Smooth muscle cell of the brain vasculature (primary cell): ENCODE measurements at regions not wholly inside any gene's neighbourhood (a gene's known extent, or its start where the extent isn't known, plus 50 kb on each side); places are given as distances from the start of the nearest gene placed in this dataset.

ENCODE experiments used
- DNase-seq: peaks from one replicate; pipeline ENCODE4 v3.0.0-alpha.2; 2012; ENCODE audit warnings: low read depth, low spot score

DNA sequence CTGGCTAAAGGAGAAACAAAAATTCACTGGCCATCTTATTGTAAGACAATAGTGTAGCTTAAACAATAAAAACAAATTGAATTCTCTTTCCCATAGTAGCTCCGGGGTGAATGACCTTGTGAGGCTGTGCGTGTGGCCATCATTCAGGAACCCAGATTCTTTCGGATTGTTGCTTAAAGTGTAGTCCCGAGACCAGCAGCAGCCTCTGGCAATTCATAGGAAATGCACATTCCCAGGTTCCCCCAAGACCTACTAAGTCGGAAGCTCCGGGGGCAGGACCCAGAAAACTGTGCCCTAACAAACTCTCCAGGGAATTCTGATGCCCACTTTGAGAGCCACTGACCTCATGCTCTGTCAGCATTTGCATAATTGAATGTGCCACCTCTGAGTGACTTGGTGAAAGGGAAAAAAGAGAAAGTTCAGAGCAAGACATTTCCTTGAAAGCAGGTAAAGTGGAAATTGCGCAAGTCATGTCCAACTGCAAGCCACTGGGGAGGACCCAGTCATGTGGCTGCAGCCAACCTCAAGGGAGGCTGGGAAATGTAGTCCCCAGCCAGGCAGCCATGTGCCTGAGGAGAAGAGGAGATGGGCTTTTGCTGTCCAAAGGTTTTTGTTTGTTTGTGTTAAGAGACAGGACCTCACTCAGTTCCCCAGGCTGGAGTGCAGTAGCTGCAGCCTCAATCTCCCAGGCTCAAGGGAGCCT, 50.7 kb upstream of the PNMA8B start:
- DNase-seq: peak; percentile 4

DNA sequence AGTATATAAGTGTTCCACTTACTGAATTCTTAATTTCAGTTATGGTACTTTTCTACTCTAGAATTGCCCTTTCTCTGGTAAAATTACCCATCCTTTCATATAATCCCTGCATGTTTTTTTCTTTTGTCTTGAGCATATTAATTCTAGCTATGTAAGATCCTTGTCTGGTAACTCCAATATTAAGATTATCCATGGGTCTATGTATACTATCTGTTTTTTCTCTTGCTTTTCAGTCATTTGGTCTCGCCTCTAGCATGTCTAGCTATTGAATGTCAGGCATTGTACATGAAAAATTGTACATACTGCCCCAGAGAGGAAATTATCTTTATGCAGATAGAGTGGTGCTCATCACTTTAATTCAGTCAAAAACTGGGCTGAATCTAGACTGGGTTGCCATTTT, 50.4 kb upstream of the CALM3 start:
- DNase-seq: no peak

DNA sequence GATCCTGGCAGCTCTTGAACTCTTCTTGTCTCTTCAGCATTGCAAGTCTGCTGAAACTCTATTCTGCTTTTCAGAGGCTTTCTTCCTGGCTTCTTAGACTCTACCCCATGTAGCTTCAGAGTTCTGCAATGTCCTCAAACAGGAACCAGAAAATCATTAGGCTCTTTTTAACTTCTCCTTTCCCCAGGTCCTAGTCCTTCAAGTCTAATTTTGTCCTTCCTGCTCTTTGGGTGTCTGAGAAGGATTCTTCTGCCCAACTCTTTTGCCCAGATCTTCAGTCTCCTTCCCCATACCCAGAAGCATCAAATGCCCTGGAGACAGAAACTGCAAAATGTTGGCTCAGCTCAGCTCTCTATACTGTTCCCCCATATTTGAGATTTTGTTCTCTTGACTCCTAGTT, 50.0 kb upstream of the CALM3 start:
- DNase-seq: no peak
